ENCODE measurements at regions not wholly inside any gene's neighbourhood (a gene's known extent, or its start where the extent isn't known, plus 50 kb on each side); places are given as distances from the start of the nearest gene placed in this dataset.

DNA sequence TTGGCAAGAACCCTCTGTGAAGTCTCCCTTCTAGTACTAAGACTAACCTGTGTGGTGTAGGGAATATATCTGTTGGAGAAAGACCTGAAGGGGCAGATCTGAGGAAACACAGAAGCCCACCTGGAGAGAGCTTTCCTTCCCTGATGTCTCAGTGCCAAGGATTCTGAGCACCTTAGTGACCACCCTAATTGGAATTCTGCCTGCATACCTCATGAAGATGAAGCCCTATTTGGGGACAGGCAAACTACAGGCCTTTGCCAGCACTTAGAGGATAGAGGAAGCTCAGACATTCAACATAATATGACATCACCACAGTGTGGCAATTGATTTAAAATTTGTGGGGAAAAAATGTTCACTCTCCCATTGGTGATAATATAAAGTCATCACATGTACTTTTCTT, 766.2 kb upstream of the KIRREL3 start:
- TF ChIP-seq, protein P1, sequence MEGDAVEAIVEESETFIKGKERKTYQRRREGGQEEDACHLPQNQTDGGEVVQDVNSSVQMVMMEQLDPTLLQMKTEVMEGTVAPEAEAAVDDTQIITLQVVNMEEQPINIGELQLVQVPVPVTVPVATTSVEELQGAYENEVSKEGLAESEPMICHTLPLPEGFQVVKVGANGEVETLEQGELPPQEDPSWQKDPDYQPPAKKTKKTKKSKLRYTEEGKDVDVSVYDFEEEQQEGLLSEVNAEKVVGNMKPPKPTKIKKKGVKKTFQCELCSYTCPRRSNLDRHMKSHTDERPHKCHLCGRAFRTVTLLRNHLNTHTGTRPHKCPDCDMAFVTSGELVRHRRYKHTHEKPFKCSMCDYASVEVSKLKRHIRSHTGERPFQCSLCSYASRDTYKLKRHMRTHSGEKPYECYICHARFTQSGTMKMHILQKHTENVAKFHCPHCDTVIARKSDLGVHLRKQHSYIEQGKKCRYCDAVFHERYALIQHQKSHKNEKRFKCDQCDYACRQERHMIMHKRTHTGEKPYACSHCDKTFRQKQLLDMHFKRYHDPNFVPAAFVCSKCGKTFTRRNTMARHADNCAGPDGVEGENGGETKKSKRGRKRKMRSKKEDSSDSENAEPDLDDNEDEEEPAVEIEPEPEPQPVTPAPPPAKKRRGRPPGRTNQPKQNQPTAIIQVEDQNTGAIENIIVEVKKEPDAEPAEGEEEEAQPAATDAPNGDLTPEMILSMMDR (IDR thresholded peaks at IDR 0.05; ENCODE audit: extremely low read depth in 1 of 2, insufficient read depth in 1 of 2, low read depth in 1 of 2, low read length in 2 of 2) = no peak
- TF ChIP-seq POLR2A (IDR thresholded peaks at IDR 0.05; ENCODE audit: low read depth, low read length) (no peak), EZH2 (IDR thresholded peaks at IDR 0.05; ENCODE audit: borderline replicate concordance, low read depth, low read length, severe bottlenecking) (no peak), POLR2AphosphoS5 (IDR thresholded peaks at IDR 0.05; ENCODE audit: insufficient read depth, low read depth, low read length) (no peak), FOS (IDR thresholded peaks at IDR 0.05; ENCODE audit: borderline replicate concordance, insufficient read depth, low read length) (no peak)
- TF ChIP-seq, protein P2, sequence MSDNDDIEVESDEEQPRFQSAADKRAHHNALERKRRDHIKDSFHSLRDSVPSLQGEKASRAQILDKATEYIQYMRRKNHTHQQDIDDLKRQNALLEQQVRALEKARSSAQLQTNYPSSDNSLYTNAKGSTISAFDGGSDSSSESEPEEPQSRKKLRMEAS (IDR thresholded peaks at IDR 0.05; ENCODE audit: insufficient read depth, insufficient read length) = no peak

All from endothelial cell of umbilical vein (primary cell).